ENCODE measurements at regions not wholly inside any gene's neighbourhood (a gene's known extent, or its start where the extent isn't known, plus 50 kb on each side); places are given as distances from the start of the nearest gene placed in this dataset.

GRCh38 chr4:123825596-123826291 lies 429.1 kb downstream of the SPRY1 start:
- TF ChIP-seq, protein P1, sequence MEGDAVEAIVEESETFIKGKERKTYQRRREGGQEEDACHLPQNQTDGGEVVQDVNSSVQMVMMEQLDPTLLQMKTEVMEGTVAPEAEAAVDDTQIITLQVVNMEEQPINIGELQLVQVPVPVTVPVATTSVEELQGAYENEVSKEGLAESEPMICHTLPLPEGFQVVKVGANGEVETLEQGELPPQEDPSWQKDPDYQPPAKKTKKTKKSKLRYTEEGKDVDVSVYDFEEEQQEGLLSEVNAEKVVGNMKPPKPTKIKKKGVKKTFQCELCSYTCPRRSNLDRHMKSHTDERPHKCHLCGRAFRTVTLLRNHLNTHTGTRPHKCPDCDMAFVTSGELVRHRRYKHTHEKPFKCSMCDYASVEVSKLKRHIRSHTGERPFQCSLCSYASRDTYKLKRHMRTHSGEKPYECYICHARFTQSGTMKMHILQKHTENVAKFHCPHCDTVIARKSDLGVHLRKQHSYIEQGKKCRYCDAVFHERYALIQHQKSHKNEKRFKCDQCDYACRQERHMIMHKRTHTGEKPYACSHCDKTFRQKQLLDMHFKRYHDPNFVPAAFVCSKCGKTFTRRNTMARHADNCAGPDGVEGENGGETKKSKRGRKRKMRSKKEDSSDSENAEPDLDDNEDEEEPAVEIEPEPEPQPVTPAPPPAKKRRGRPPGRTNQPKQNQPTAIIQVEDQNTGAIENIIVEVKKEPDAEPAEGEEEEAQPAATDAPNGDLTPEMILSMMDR (IDR thresholded peaks at IDR 0.05): no peak
- TF ChIP-seq POLR2A (IDR thresholded peaks at IDR 0.05): no peak

Data from esophagus squamous epithelium (tissue), 4 donors.